ENCODE measurements at regions not wholly inside any gene's neighbourhood (a gene's known extent, or its start where the extent isn't known, plus 50 kb on each side); places are given as distances from the start of the nearest gene placed in this dataset.
A peak's percentile ranks its signal among the peaks of the same experiment; 100 is the strongest.

GRCh38 chr20:1784586-1784985 is 110.6 kb upstream of the SIRPA start:
- no peak for TF ChIP-seq CTCF (IDR thresholded peaks at IDR 0.05; ENCODE audit: insufficient read depth, low read depth, low read length, missing control alignments)
- H3K4me3 ChIP-seq (ENCODE audit: low read depth, low read length): no peak overlapping the region
- no peak for DNase-seq (ENCODE audit: low read depth)

GRCh38 chr20:1783245-1783644 is 112.0 kb upstream of the SIRPA start:
- no peak for TF ChIP-seq CTCF (IDR thresholded peaks at IDR 0.05; ENCODE audit: insufficient read depth, low read depth, low read length, missing control alignments)
- H3K4me3 ChIP-seq (ENCODE audit: low read depth, low read length): no peak overlapping the region
- no peak for DNase-seq (ENCODE audit: low read depth)

GRCh38 chr20:1782181-1782580 is 113.0 kb upstream of the SIRPA start:
- TF ChIP-seq CTCF (IDR thresholded peaks at IDR 0.05; ENCODE audit: insufficient read depth, low read depth, low read length, missing control alignments): no peak
- no peak for DNase-seq (ENCODE audit: low read depth)
- H3K4me3 ChIP-seq (ENCODE audit: low read depth, low read length): no peak overlapping the region

GRCh38 chr20:1779567-1779966 is 115.6 kb upstream of the SIRPA start:
- no peak overlapping the region for H3K4me3 ChIP-seq (ENCODE audit: low read depth, low read length)
- no peak for DNase-seq (ENCODE audit: low read depth)
- TF ChIP-seq CTCF (IDR thresholded peaks at IDR 0.05; ENCODE audit: insufficient read depth, low read depth, low read length, missing control alignments): no peak

GRCh38 chr20:1778338-1778737 is 116.9 kb upstream of the SIRPA start:
- DNase-seq (ENCODE audit: low read depth): no peak
- no peak overlapping the region for H3K4me3 ChIP-seq (ENCODE audit: low read depth, low read length)
- no peak for TF ChIP-seq CTCF (IDR thresholded peaks at IDR 0.05; ENCODE audit: insufficient read depth, low read depth, low read length, missing control alignments)

GRCh38 chr20:1777476-1777820 is 117.8 kb upstream of the SIRPA start:
- no peak for TF ChIP-seq CTCF (IDR thresholded peaks at IDR 0.05; ENCODE audit: insufficient read depth, low read depth, low read length, missing control alignments)
- DNase-seq (ENCODE audit: low read depth): no peak
- H3K4me3 ChIP-seq (ENCODE audit: low read depth, low read length): peak overlapping the region; percentile 47; the same call in 1 of the 2 replicates

- peak overlapping the region; percentile 47 for H3K4me3 ChIP-seq (ENCODE audit: low read depth, low read length)
- TF ChIP-seq CTCF (IDR thresholded peaks at IDR 0.05; ENCODE audit: insufficient read depth, low read depth, low read length, missing control alignments): peak; percentile 73
- DNase-seq (ENCODE audit: low read depth): peak; percentile 82
Observed at GRCh38 chr20:1776681-1777475, 118.3 kb upstream of the SIRPA start.
